Breast epithelium (tissue), 3 donors: ENCODE measurements at regions not wholly inside any gene's neighbourhood (a gene's known extent, or its start where the extent isn't known, plus 50 kb on each side); places are given as distances from the start of the nearest gene placed in this dataset.
"Not testable (repeated sequence)": the region's sequence is repeated elsewhere in the genome, so short reads cannot be mapped to it uniquely, and the experiment has no call there.

Source experiments
- CTCF ChIP-seq, 3 donors: fragments of 450-650 bp; IDR thresholded peaks; one replicate each; pipeline ENCODE4 v1.5.1; 2016 to 2017; ENCODE audit warnings: antibody characterized with exemption in 3 of 3, mild to moderate bottlenecking in 3 of 3, moderate library complexity in 3 of 3
- POLR2A ChIP-seq: fragments of 450-650 bp; IDR thresholded peaks from one replicate; pipeline ENCODE4 v1.6.1; 2016; ENCODE audit warnings: antibody characterized with exemption, mild to moderate bottlenecking, moderate library complexity
- POLR2AphosphoS5 ChIP-seq, 3 donors: sonication (generic); formaldehyde crosslinking; IDR thresholded peaks; one replicate each; pipeline ENCODE4 v1.6.1; 2017; ENCODE audit warnings: antibody characterized with exemption in 3 of 3

- TF ChIP-seq CTCF (IDR thresholded peaks at IDR 0.05); POLR2AphosphoS5 (IDR thresholded peaks at IDR 0.05); POLR2A: not testable (repeated sequence)
Measured at GRCh38 chr2:87680691-87681090, 67.2 kb upstream of the PLGLB2 start.
